K562 (cell line): ENCODE measurements at regions not wholly inside any gene's neighbourhood (a gene's known extent, or its start where the extent isn't known, plus 50 kb on each side); places are given as distances from the start of the nearest gene placed in this dataset.

Experiments used
- ATAC-seq: fragments of 200-7000 bp; cut with Tn5 transposase; 3 replicates; pipeline ENCODE4 v1.9.1; 2020; ENCODE audit warnings: moderate library complexity
- BruUV-seq: library from RNA; stranded (reverse); fragments of 400-500 nt; replicated peaks from 2 replicates; lab custom pipeline; 2021; lab: Mats Ljungman, UMichigan
- CTCF ChIA-PET: fragments of 300-600 bp; formaldehyde crosslinking; extraction: SDS; loops from one replicate; lab custom pipeline; 2021; ENCODE audit warnings: low intra/inter-chr PET ratio; lab: Yijun Ruan, JAX
- POLR2A ChIA-PET: fragments of 300-600, 350-650 bp; sonication (Branson Sonifier 250); formaldehyde crosslinking; extraction: SDS; loops from one replicate; lab custom pipeline; 2021; ENCODE audit warnings: antibody characterized with exemption, inconsistent platforms; lab: Yijun Ruan, JAX
- DNase-seq, 4 experiments: peaks; one replicate each; pipeline versions ENCODE4 v3.0.0 to v3.0.0-alpha.2; 2011 to 2018; ENCODE audit warnings: low spot score in 3 of 4, mixed read lengths in 3 of 4; ENCODE audit errors: extremely low read depth in 1 of 4
- FAIRE-seq: peaks from 2 replicates; lab custom pipeline; 2011; peaks lifted over from hg19 to GRCh38; lab: Jason Lieb, UNC
- H2AFZ ChIP-seq: 2 replicates; pipeline ENCODE4 v1.6.0; 2011; ENCODE audit warnings: low read depth, low read length, control low read depth, inconsistent platforms
- H3K27ac ChIP-seq: fragments of 200-600 bp; 3 replicates; pipeline ENCODE4 v1.8.0; 2011; ENCODE audit warnings: low read depth, mild to moderate bottlenecking, control low read depth, inconsistent platforms, low read length, moderate library complexity, mixed read lengths; ENCODE audit errors: extremely low read depth
- H3K27me3 ChIP-seq, 2 experiments: fragments of 300-600 bp in 1 of 2; 2 replicates in 1 of 2; 3 replicates in 1 of 2; pipeline versions ENCODE4 v1.6.0 to v1.8.0; 2011; ENCODE audit warnings: inconsistent platforms in 2 of 2, low read length in 2 of 2, mild to moderate bottlenecking in 1 of 2, mixed read lengths in 1 of 2, moderate library complexity in 1 of 2; ENCODE audit not compliant: control insufficient read depth in 2 of 2, insufficient read depth in 2 of 2
- H3K36me3 ChIP-seq: fragments of 300-600 bp; 3 replicates; pipeline ENCODE4 v1.8.0; 2011; ENCODE audit warnings: mild to moderate bottlenecking, low read length, inconsistent platforms; ENCODE audit not compliant: control insufficient read depth, insufficient read depth
- H3K4me1 ChIP-seq, 2 experiments: fragments of 200-600 bp in 1 of 2; replicated peaks in 1 of 2; 2 replicates in 1 of 2; 3 replicates in 1 of 2; pipeline versions ENCODE4 v1.5.1 to v1.8.0; 2011; ENCODE audit warnings: inconsistent platforms in 2 of 2, low read length in 2 of 2, mild to moderate bottlenecking in 1 of 2, mixed read lengths in 1 of 2, moderate library complexity in 1 of 2; ENCODE audit not compliant: control insufficient read depth in 2 of 2, insufficient read depth in 2 of 2
- H3K4me2 ChIP-seq: 2 replicates; pipeline ENCODE4 v1.6.1; 2011; ENCODE audit warnings: low read length, control low read depth, inconsistent platforms, mixed read lengths; ENCODE audit not compliant: insufficient read depth
- H3K4me3 ChIP-seq: fragments of 200-600 bp; sonication (generic), shearing (Covaris generic); 2 replicates; pipeline ENCODE4 v1.5.1; 2016; ENCODE audit warnings: control low read depth, inconsistent platforms
- H3K79me2 ChIP-seq: fragments of 200-600 bp; 3 replicates; pipeline ENCODE4 v1.8.0; 2011; ENCODE audit warnings: low read length, inconsistent platforms; ENCODE audit not compliant: control insufficient read depth, insufficient read depth
- H3K9ac ChIP-seq, 2 experiments: 2 replicates each; pipeline versions ENCODE4 v1.6.0 to v1.6.1; 2011; ENCODE audit warnings: low read depth in 2 of 2, low read length in 2 of 2, control low read depth in 1 of 2, inconsistent platforms in 1 of 2, mild to moderate bottlenecking in 1 of 2, mixed read lengths in 1 of 2; ENCODE audit not compliant: insufficient read depth in 1 of 2
- H3K9me1 ChIP-seq: one replicate; pipeline ENCODE4 v1.6.0; 2011; ENCODE audit warnings: inconsistent platforms, mild to moderate bottlenecking, low read length, moderate library complexity; ENCODE audit not compliant: control insufficient read depth, insufficient read depth
- H3K9me3 ChIP-seq: replicated peaks from 2 replicates; pipeline ENCODE4 v1.5.1; 2011; ENCODE audit warnings: low read depth, low read length, inconsistent platforms; ENCODE audit not compliant: control insufficient read depth, insufficient read depth
- H4K20me1 ChIP-seq: replicated peaks from 2 replicates; pipeline ENCODE4 v1.6.1; 2011; ENCODE audit warnings: low read length, inconsistent platforms, mixed read lengths; ENCODE audit not compliant: control insufficient read depth, insufficient read depth
- FOXJ2 ChIP-seq: fragments of 200-800 bp; sonication (Bioruptor generic); IDR thresholded peaks from 2 replicates; pipeline ENCODE4 v1.6.1; 2016; ENCODE audit warnings: missing genetic modification characterization, missing compliant biosample characterization
- HNRNPK ChIP-seq: fragments of 200-400 bp; formaldehyde crosslinking; IDR thresholded peaks from one replicate; pipeline ENCODE4 v1.6.1; 2018; ENCODE audit warnings: mild to moderate bottlenecking, low read depth, low read length; ENCODE audit not compliant: poor library complexity, severe bottlenecking
- MCM2 ChIP-seq: fragments of 450-650 bp; IDR thresholded peaks from 2 replicates; pipeline ENCODE4 v1.6.1; 2017; ENCODE audit warnings: low read depth, mild to moderate bottlenecking
- MEF2A ChIP-seq: IDR thresholded peaks from 2 replicates; pipeline ENCODE4 v1.6.1; 2011; ENCODE audit warnings: low read depth, mild to moderate bottlenecking, low read length, moderate library complexity; ENCODE audit not compliant: control insufficient read depth
- NCOA2 ChIP-seq, 2 experiments: fragments of 450-650 bp; IDR thresholded peaks; 2 replicates each; pipeline ENCODE4 v1.6.1; 2018; ENCODE audit warnings: mild to moderate bottlenecking in 2 of 2, moderate library complexity in 1 of 2; ENCODE audit not compliant: partially characterized antibody in 2 of 2
- NFE2L1 ChIP-seq: fragments of 450-650 bp; IDR thresholded peaks from 2 replicates; pipeline ENCODE4 v1.6.1; 2016; ENCODE audit warnings: missing genetic modification characterization, low read depth, mild to moderate bottlenecking, missing compliant biosample characterization, moderate library complexity, borderline replicate concordance
- NFIX ChIP-seq: fragments of 250-450 bp; sonication (Bioruptor Pico); IDR thresholded peaks from 2 replicates; pipeline ENCODE4 v1.4.0; 2020; ENCODE audit warnings: low read depth, mild to moderate bottlenecking, moderate library complexity
- SPI1 ChIP-seq: IDR thresholded peaks from 2 replicates; pipeline ENCODE4 v1.6.1; 2011; ENCODE audit warnings: low read depth, low read length, control low read depth, borderline replicate concordance
- TRIM24 ChIP-seq, 2 experiments: fragments of 450-650 bp; IDR thresholded peaks; 2 replicates each; pipeline ENCODE4 v1.6.1; 2016
- ZFP30 ChIP-seq: fragments of 250-450 bp; sonication (Bioruptor Pico); IDR thresholded peaks from 2 replicates; pipeline ENCODE4 v1.8.0; 2022; ENCODE audit warnings: moderate library complexity, mild to moderate bottlenecking, inconsistent platforms, borderline replicate concordance
- WGBS: fragments of 100-300 bp; shearing (Covaris generic); methylation state at CpG from one replicate; pipeline ENCODE4 v1.1.6; 2016; ENCODE audit warnings: low coverage, mixed read lengths; ENCODE audit not compliant: insufficient coverage; ENCODE audit errors: missing lambda C conversion rate; 5-methylcytosine and 5-hydroxymethylcytosine counted together
- in situ Hi-C: fragments of 300-500 bp; cut with MboI; formaldehyde crosslinking; loops from 4 replicates; pipeline ENCODE4 v1.15.0; 2018; ENCODE audit warnings: inconsistent platforms, mixed read lengths
- intact Hi-C: fragments of 100-400 bp; cut with micrococcal nuclease; formaldehyde crosslinking; loops from 2 replicates; pipeline ENCODE4 v1.14.2; 2022
- TF ChIP-seq, protein P1 (sequence below), 2 experiments: fragments of 450-650 bp in 1 of 2; sonication (generic) in 1 of 2; formaldehyde crosslinking in 1 of 2; IDR thresholded peaks in 1 of 2; conservative IDR thresholded peaks in 1 of 2; 2 replicates each; pipeline versions ENCODE4 v1.6.1 to v1.8.1; 2016 to 2023; ENCODE audit warnings: mild to moderate bottlenecking in 2 of 2, moderate library complexity in 2 of 2, inconsistent platforms in 1 of 2, missing genetic modification reagents in 1 of 2
- TF ChIP-seq, protein P2 (sequence below): fragments of 450-650 bp; IDR thresholded peaks from 2 replicates; pipeline ENCODE4 v1.6.1; 2016
- TF ChIP-seq, protein P3 (sequence below): fragments of 250-450 bp; sonication (Bioruptor Pico); IDR thresholded peaks from 2 replicates; pipeline ENCODE4 v1.8.0; 2021; ENCODE audit warnings: mild to moderate bottlenecking, moderate library complexity
- TF ChIP-seq, protein P4 (sequence below): fragments of 450-650 bp; formaldehyde crosslinking; IDR thresholded peaks from 2 replicates; pipeline ENCODE4 v1.4.0; 2022; ENCODE audit warnings: mild to moderate bottlenecking, moderate library complexity

- no peaks in the 10 kb centered on the region for H3K9me3 ChIP-seq
- H3K27ac ChIP-seq: no peak overlapping the region
- no peak overlapping the region for H2AFZ ChIP-seq
- no peaks in the 10 kb centered on the region for H3K9me1 ChIP-seq
- BruUV-seq: no TSS peak
- WGBS: 5% methylated on average over 2 of the region's 2 CpGs
- H3K36me3 ChIP-seq: no peaks in the 10 kb centered on the region
- in situ Hi-C loops (no loop called here), intact Hi-C loops (no loop called here)
- H3K27me3 ChIP-seq: peaks cover 0 to 3% of the 10 kb centered on the region in 2 experiments; a peak in 1 of 5 replicates
- no peaks in the 10 kb centered on the region for H3K4me1 ChIP-seq
- CTCF ChIA-PET: no interaction called here
- DNase-seq (no peak), ATAC-seq (no peak), FAIRE-seq (no peak)
- no peak overlapping the region for H3K4me2 ChIP-seq
- no peaks in the 10 kb centered on the region for H4K20me1 ChIP-seq
- no peaks in the 10 kb centered on the region for H3K79me2 ChIP-seq
- POLR2A ChIA-PET: interaction anchor here (0.6 to 0.8 kb wide), 2 partner anchors 10 to 560 kb away, joined by 3 to 5 read pairs; no protein-coding TSS in a partner anchor
- H3K4me3 ChIP-seq: no peak overlapping the region
- no peak overlapping the region for H3K9ac ChIP-seq
- TF ChIP-seq, protein P1, sequence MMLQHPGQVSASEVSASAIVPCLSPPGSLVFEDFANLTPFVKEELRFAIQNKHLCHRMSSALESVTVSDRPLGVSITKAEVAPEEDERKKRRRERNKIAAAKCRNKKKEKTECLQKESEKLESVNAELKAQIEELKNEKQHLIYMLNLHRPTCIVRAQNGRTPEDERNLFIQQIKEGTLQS (IDR thresholded peaks at IDR 0.05): peak; percentile 80
- TF ChIP-seq, protein P1 (CRISPR knock-in tag; conservative IDR thresholded peaks at IDR 0.05): no peak
- no peak for TF ChIP-seq NCOA2 (IDR thresholded peaks at IDR 0.05; ENCODE audit: partially characterized antibody in 2 of 2)
- TF ChIP-seq, protein P2, sequence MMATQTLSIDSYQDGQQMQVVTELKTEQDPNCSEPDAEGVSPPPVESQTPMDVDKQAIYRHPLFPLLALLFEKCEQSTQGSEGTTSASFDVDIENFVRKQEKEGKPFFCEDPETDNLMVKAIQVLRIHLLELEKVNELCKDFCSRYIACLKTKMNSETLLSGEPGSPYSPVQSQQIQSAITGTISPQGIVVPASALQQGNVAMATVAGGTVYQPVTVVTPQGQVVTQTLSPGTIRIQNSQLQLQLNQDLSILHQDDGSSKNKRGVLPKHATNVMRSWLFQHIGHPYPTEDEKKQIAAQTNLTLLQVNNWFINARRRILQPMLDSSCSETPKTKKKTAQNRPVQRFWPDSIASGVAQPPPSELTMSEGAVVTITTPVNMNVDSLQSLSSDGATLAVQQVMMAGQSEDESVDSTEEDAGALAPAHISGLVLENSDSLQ: no peak
- TF ChIP-seq, protein P3, sequence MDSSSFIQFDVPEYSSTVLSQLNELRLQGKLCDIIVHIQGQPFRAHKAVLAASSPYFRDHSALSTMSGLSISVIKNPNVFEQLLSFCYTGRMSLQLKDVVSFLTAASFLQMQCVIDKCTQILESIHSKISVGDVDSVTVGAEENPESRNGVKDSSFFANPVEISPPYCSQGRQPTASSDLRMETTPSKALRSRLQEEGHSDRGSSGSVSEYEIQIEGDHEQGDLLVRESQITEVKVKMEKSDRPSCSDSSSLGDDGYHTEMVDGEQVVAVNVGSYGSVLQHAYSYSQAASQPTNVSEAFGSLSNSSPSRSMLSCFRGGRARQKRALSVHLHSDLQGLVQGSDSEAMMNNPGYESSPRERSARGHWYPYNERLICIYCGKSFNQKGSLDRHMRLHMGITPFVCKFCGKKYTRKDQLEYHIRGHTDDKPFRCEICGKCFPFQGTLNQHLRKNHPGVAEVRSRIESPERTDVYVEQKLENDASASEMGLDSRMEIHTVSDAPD (CRISPR knock-in tag): no peak
- no peak for TF ChIP-seq ZFP30
- TF ChIP-seq, protein P4, sequence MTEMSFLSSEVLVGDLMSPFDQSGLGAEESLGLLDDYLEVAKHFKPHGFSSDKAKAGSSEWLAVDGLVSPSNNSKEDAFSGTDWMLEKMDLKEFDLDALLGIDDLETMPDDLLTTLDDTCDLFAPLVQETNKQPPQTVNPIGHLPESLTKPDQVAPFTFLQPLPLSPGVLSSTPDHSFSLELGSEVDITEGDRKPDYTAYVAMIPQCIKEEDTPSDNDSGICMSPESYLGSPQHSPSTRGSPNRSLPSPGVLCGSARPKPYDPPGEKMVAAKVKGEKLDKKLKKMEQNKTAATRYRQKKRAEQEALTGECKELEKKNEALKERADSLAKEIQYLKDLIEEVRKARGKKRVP (CRISPR knock-in tag): peak; percentile 72
- peak; percentile 46; the same call in 1 of the 2 replicates for TF ChIP-seq FOXJ2 (tag)
- TF ChIP-seq SPI1: no peak
- no peak for TF ChIP-seq HNRNPK
- no peak for TF ChIP-seq NFE2L1
- TF ChIP-seq TRIM24 (IDR thresholded peaks at IDR 0.05): peak in 1 of 2 experiments; percentile 22; a peak in 2 of 4 replicates
- no peak for TF ChIP-seq NFIX (CRISPR knock-in tag)
- no peak for TF ChIP-seq MCM2
- TF ChIP-seq MEF2A: no peak
Observed at GRCh38 chr16:48479955-48480354, 94.7 kb upstream of the SIAH1 start.
